ENCODE measurements at regions not wholly inside any gene's neighbourhood (a gene's known extent, or its start where the extent isn't known, plus 50 kb on each side); places are given as distances from the start of the nearest gene placed in this dataset.

GRCh38 chr13:66077132-66077689 is 1152.9 kb downstream of the PCDH9 start:
- Histone ChIP-seq H3K27ac (ENCODE audit: insufficient read length, low read depth, low read length) (no peak overlapping the region), H3K18ac (ENCODE audit: insufficient read length, low read depth, low read length) (no peak overlapping the region), H2BK20ac (ENCODE audit: low read depth, low read length, poor library complexity, severe bottlenecking) (no peak overlapping the region), H2BK120ac (ENCODE audit: low read depth, low read length, poor library complexity, severe bottlenecking) (no peak overlapping the region), H4K91ac (ENCODE audit: insufficient read length, low read depth, low read length) (no peak overlapping the region), H2AFZ (ENCODE audit: low read length) (no peak overlapping the region), H3K27me3 (ENCODE audit: insufficient read depth, low read length) (no peaks in the 10 kb centered on the region), H2BK15ac (ENCODE audit: low read depth, low read length) (no peak overlapping the region), H2BK5ac (ENCODE audit: insufficient read length, low read length) (no peak overlapping the region), H3K4me2 (ENCODE audit: insufficient read depth, insufficient read length, low read length) (no peak overlapping the region), H3K23me2 (ENCODE audit: insufficient read length, low read depth, low read length, poor library complexity, severe bottlenecking) (no peaks in the 10 kb centered on the region), H2BK12ac (ENCODE audit: insufficient read length, low read depth, low read length) (no peak overlapping the region), H3K14ac (ENCODE audit: insufficient read depth, low read length) (no peak overlapping the region), H3K4me1 (ENCODE audit: insufficient read depth, low read length) (peaks cover 3% of the 10 kb centered on the region; the same call in 1 of the 2 replicates), H3K4ac (ENCODE audit: low read depth, low read length) (no peak overlapping the region), H3T11ph (ENCODE audit: low read length) (no peak overlapping the region), H3K79me2 (ENCODE audit: insufficient read depth, low read length) (no peaks in the 10 kb centered on the region), H4K8ac (replicated peaks; ENCODE audit: insufficient read length, low read depth, low read length) (no peak overlapping the region), H4K5ac (ENCODE audit: insufficient read length, low read depth, low read length) (no peak overlapping the region), H3K9me3 (ENCODE audit: control insufficient read depth, low read depth, low read length) (no peaks in the 10 kb centered on the region), H3K56ac (ENCODE audit: insufficient read length, low read depth, low read length) (no peak overlapping the region), H3K9ac (ENCODE audit: extremely low read depth, insufficient read length, low read length) (no peak overlapping the region), H3K23ac (ENCODE audit: insufficient read length, low read depth, low read length) (no peak overlapping the region), H2AK5ac (ENCODE audit: insufficient read length, low read length) (no peak overlapping the region), H4K20me1 (ENCODE audit: control insufficient read depth, insufficient read depth, insufficient read length) (no peaks in the 10 kb centered on the region), H3K79me1 (ENCODE audit: insufficient read depth, low read depth, low read length, poor library complexity, severe bottlenecking) (no peaks in the 10 kb centered on the region)
- H3K4me3 Mint-ChIP-seq = no peak overlapping the region
- TF ChIP-seq CTCF (conservative IDR thresholded peaks at IDR 0.05) = no peak
- DNase-seq = no peak
- H3K4me1 Mint-ChIP-seq = peaks cover 0 to 2% of the 10 kb centered on the region in 2 experiments; a peak in 1 of 4 replicates
- no peaks in the 10 kb centered on the region for H3K9me3 Mint-ChIP-seq
- H3K27me3 Mint-ChIP-seq (ENCODE audit: low read depth) = no peaks in the 10 kb centered on the region
- no peaks in the 10 kb centered on the region; a peak in 1 of 7 replicates for H3K36me3 Mint-ChIP-seq (ENCODE audit: insufficient read depth in 1 of 3, low read depth in 3 of 3)
- H3K27ac Mint-ChIP-seq = no peak overlapping the region
